T1000 (cell line): ENCODE measurements at regions not wholly inside any gene's neighbourhood (a gene's known extent, or its start where the extent isn't known, plus 50 kb on each side); places are given as distances from the start of the nearest gene placed in this dataset.
"Not testable (repeated sequence)": the region's sequence is repeated elsewhere in the genome, so short reads cannot be mapped to it uniquely, and the experiment has no call there.

Source experiments
- DNase-seq: peaks from one replicate; lab custom pipeline; 2025; ENCODE audit warnings: mixed read lengths; lab: John Stamatoyannopoulos, UW

GRCh38 chr1:191350938-191351337 lies 807.3 kb upstream of the RGS18 start:
- DNase-seq: no peak

GRCh38 chr1:191358724-191359123 lies 799.5 kb upstream of the RGS18 start:
- no peak for DNase-seq

- DNase-seq: no peak
These were observed 791.6 kb upstream of the RGS18 start for GRCh38 chr1:191366686-191367085.

GRCh38 chr1:191368891-191369654 lies 789.2 kb upstream of the RGS18 start:
- no peak for DNase-seq

- DNase-seq: no peak
These were observed 786.6 kb upstream of the RGS18 start for GRCh38 chr1:191371626-191372025.

GRCh38 chr1:191388283-191388682 lies 770.0 kb upstream of the RGS18 start:
- DNase-seq: no peak

- DNase-seq: no peak
These were observed 761.6 kb upstream of the RGS18 start for GRCh38 chr1:191396622-191397021.

GRCh38 chr1:191398551-191398950 lies 759.7 kb upstream of the RGS18 start:
- no peak for DNase-seq

- DNase-seq: no peak
These were observed 752.8 kb upstream of the RGS18 start for GRCh38 chr1:191405417-191405816.

- DNase-seq: no peak
These were observed 743.2 kb upstream of the RGS18 start for GRCh38 chr1:191414981-191415640.

GRCh38 chr1:191419842-191420241 lies 738.4 kb upstream of the RGS18 start:
- DNase-seq: no peak

GRCh38 chr1:191427593-191427992 lies 730.7 kb upstream of the RGS18 start:
- no peak for DNase-seq

GRCh38 chr1:191432817-191433216 lies 725.4 kb upstream of the RGS18 start:
- DNase-seq: no peak

- no peak for DNase-seq
These were observed 719.3 kb upstream of the RGS18 start for GRCh38 chr1:191438979-191439378.

- DNase-seq: not testable (repeated sequence)
These were observed 710.0 kb upstream of the RGS18 start for GRCh38 chr1:191448279-191448678.

GRCh38 chr1:191452586-191452985 lies 705.7 kb upstream of the RGS18 start:
- DNase-seq: no peak

- no peak for DNase-seq
These were observed 704.8 kb upstream of the RGS18 start for GRCh38 chr1:191453487-191453886.

GRCh38 chr1:191457889-191458288 lies 700.4 kb upstream of the RGS18 start:
- DNase-seq: no peak

- no peak for DNase-seq
These were observed 698.0 kb upstream of the RGS18 start for GRCh38 chr1:191460234-191460633.

- DNase-seq: no peak
These were observed 674.3 kb upstream of the RGS18 start for GRCh38 chr1:191483988-191484387.

GRCh38 chr1:191490303-191490702 lies 668.0 kb upstream of the RGS18 start:
- DNase-seq: no peak

- no peak for DNase-seq
These were observed 663.2 kb upstream of the RGS18 start for GRCh38 chr1:191495040-191495439.

GRCh38 chr1:191498318-191498717 lies 659.9 kb upstream of the RGS18 start:
- DNase-seq: no peak

- DNase-seq: no peak
These were observed 659.4 kb upstream of the RGS18 start for GRCh38 chr1:191498825-191499224.
